ENCODE measurements at regions not wholly inside any gene's neighbourhood (a gene's known extent, or its start where the extent isn't known, plus 50 kb on each side); places are given as distances from the start of the nearest gene placed in this dataset.

DNA sequence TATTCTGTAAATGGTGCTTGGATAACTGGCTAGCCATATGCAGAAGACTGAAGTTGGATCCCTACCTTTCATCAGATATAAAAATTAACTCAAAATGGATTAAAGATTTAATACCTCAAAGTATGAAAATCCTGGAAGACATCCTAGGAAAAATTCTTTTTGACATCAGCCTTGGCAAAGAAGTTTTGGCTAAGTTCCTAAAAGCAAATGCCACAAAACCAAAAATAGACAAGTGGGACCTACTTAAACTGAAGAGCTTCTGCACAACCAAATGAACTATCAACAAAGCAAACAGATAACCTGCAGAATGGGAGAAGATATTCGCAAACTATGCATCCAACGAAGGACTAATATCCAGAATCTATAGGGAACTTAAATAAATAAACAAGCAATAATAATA lies 60.3 kb upstream of the RIPPLY2 start:
- DNase-seq (ENCODE audit: low spot score), result no peak

DNA sequence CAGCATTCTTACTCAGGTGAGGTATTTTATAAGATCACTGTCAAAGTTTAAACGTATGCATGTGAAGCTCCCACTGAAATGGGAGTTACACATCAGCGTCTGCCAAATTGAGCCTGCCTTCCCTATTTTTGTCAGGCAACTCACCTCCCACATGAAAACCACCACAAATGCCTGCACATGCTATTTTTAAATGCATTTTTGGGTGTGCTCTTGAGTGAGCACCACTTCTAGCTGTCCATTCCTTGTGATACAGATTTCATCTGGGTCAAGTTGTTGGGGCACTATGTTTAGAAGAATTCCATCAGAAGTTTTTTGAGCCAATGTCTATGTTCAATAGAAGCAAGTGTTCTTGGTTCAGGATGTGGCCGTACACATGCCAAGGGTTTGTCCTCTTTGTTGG lies 71.7 kb upstream of the RIPPLY2 start:
- no peak for DNase-seq (ENCODE audit: low spot score)

DNA sequence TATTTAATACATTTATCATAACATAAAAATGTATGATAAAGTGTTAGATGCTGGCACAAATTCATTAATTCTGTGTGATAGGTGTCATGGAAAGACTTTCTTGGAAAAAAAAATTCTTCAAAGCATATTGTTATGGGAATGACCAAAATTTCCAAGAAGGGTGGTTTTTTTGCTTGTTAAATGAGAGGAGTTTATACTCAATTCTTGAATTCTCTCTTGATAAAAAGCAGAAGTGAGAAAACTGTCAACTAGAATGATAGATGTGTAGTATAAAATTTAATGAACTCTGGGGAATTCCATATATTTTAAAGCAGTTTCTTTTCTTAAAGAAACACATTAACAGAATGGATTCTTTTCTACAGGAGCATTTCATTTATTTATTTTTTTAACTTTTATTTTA lies 62.0 kb upstream of the SNAP91 start:
- no peak for DNase-seq (ENCODE audit: low spot score)

- DNase-seq (ENCODE audit: low spot score), result no peak
These were observed 60.5 kb upstream of the SNAP91 start for GRCh38 chr6:83769413-83769812.

DNA sequence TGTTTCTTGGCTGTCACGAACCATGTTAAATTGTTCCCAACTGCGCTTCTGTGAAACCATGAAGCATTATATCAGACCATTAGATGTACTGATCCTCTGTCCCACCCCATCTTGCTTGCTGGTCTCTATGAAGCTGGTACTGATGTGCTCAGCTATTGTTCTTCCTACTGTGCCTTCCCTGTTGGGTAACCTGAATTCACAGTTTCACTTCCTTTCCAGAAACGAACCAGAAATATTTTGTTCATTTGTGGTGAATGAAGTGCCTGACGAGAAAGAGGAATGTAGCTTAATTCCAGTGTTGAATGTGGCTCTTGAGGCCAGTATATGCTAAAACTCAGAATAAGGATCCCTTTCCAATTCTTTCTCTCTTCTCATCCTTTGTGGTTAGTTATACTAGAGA lies 58.1 kb upstream of the SNAP91 start:
- DNase-seq (ENCODE audit: low spot score), result peak; percentile 4

All from pons (tissue), 1 donor.